Liver (tissue), 8 donors: ENCODE measurements at regions not wholly inside any gene's neighbourhood (a gene's known extent, or its start where the extent isn't known, plus 50 kb on each side); places are given as distances from the start of the nearest gene placed in this dataset.

Experiments
- DNase-seq: peaks from one replicate; pipeline ENCODE4 v3.0.0-alpha.2; 2017; ENCODE audit warnings: low spot score
- H3K27ac ChIP-seq, 2 donors: one replicate each; pipeline ENCODE4 v1.7.0; 2013; ENCODE audit warnings: inconsistent platforms in 2 of 2, low read length in 2 of 2, control low read depth in 1 of 2, low read depth in 1 of 2, mild to moderate bottlenecking in 1 of 2
- H3K27me3 ChIP-seq, 4 donors: one replicate each; pipeline versions ENCODE4 v1.6.1 to v1.7.0; 2013; ENCODE audit warnings: low read length in 3 of 4, inconsistent platforms in 1 of 4, mild to moderate bottlenecking in 1 of 4, moderate library complexity in 1 of 4; ENCODE audit not compliant: control insufficient read depth in 4 of 4, insufficient read depth in 4 of 4
- H3K36me3 ChIP-seq, 4 donors: one replicate each; pipeline versions ENCODE4 v1.6.1 to v1.7.0; 2013; ENCODE audit warnings: low read length in 3 of 4, mild to moderate bottlenecking in 3 of 4, low read depth in 1 of 4, moderate library complexity in 1 of 4; ENCODE audit not compliant: control insufficient read depth in 4 of 4, insufficient read depth in 3 of 4
- H3K4me1 ChIP-seq, 4 donors: one replicate each; pipeline versions ENCODE4 v1.6.1 to v1.7.0; 2013; ENCODE audit warnings: low read length in 3 of 4, mild to moderate bottlenecking in 3 of 4, moderate library complexity in 1 of 4; ENCODE audit not compliant: control insufficient read depth in 4 of 4, insufficient read depth in 4 of 4
- H3K4me3 ChIP-seq, 3 donors: one replicate each; pipeline versions ENCODE4 v1.6.1 to v1.7.0; 2013; ENCODE audit warnings: low read length in 3 of 3, control low read depth in 1 of 3, low read depth in 1 of 3, mild to moderate bottlenecking in 1 of 3
- H3K9ac ChIP-seq, 2 donors: one replicate each; pipeline ENCODE4 v1.7.0; 2013; ENCODE audit warnings: low read length in 2 of 2, mild to moderate bottlenecking in 2 of 2, moderate library complexity in 2 of 2, control low read depth in 1 of 2, low read depth in 1 of 2
- H3K9me3 ChIP-seq, 4 donors: one replicate each; pipeline versions ENCODE4 v1.6.1 to v1.7.0; 2013; ENCODE audit warnings: low read length in 3 of 4; ENCODE audit not compliant: control insufficient read depth in 4 of 4
- ATF3 ChIP-seq: IDR thresholded peaks from 2 replicates; pipeline ENCODE4 v1.6.1; 2016; ENCODE audit warnings: antibody characterized with exemption
- EGR1 ChIP-seq, 2 donors: IDR thresholded peaks; 2 replicates each; pipeline ENCODE4 v1.6.1; 2016 to 2018; ENCODE audit warnings: antibody characterized with exemption in 2 of 2, low read depth in 2 of 2
- FOXA1 ChIP-seq: IDR thresholded peaks from 2 replicates; pipeline ENCODE4 v1.6.1; 2016; ENCODE audit warnings: antibody characterized with exemption
- GABPA ChIP-seq, 2 donors: IDR thresholded peaks in 1 of 2; conservative IDR thresholded peaks in 1 of 2; 2 replicates each; pipeline ENCODE4 v1.6.1; 2016; ENCODE audit warnings: antibody characterized with exemption in 2 of 2, mild to moderate bottlenecking in 1 of 2, moderate library complexity in 1 of 2
- HNF4A ChIP-seq, 2 donors: conservative IDR thresholded peaks; 2 replicates each; pipeline ENCODE4 v1.6.1; 2016; ENCODE audit warnings: antibody characterized with exemption in 2 of 2, mild to moderate bottlenecking in 2 of 2
- HNF4G ChIP-seq: IDR thresholded peaks from 2 replicates; pipeline ENCODE4 v1.6.1; 2016; ENCODE audit warnings: antibody characterized with exemption
- JUND ChIP-seq, 2 donors: IDR thresholded peaks; 2 replicates each; pipeline ENCODE4 v1.6.1; 2016; ENCODE audit warnings: antibody characterized with exemption in 2 of 2
- NR2F2 ChIP-seq: IDR thresholded peaks from 2 replicates; pipeline ENCODE4 v1.6.1; 2016; ENCODE audit warnings: antibody characterized with exemption
- RAD21 ChIP-seq, 2 donors: IDR thresholded peaks; 2 replicates each; pipeline ENCODE4 v1.6.1; 2016; ENCODE audit warnings: antibody characterized with exemption in 2 of 2, mild to moderate bottlenecking in 2 of 2
- RXRA ChIP-seq, 2 donors: IDR thresholded peaks; 2 replicates each; pipeline ENCODE4 v1.6.1; 2017 to 2018; ENCODE audit warnings: antibody characterized with exemption in 2 of 2, mild to moderate bottlenecking in 1 of 2
- SP1 ChIP-seq: IDR thresholded peaks from 2 replicates; pipeline ENCODE4 v1.6.1; 2018; ENCODE audit warnings: antibody characterized with exemption, mild to moderate bottlenecking
- TAF1 ChIP-seq: conservative IDR thresholded peaks from 2 replicates; pipeline ENCODE4 v1.6.1; 2016; ENCODE audit warnings: antibody characterized with exemption, mild to moderate bottlenecking
- YY1 ChIP-seq: IDR thresholded peaks from 2 replicates; pipeline ENCODE4 v1.6.1; 2016; ENCODE audit warnings: antibody characterized with exemption, mild to moderate bottlenecking
- WGBS: extraction: QIAGEN DNeasy Blood & Tissue Kit; methylation state at CpG from one replicate; pipeline ENCODE4 v1.1.7; 2013; 5-methylcytosine and 5-hydroxymethylcytosine counted together
- TF ChIP-seq, protein P1 (sequence below): IDR thresholded peaks from 2 replicates; pipeline ENCODE4 v1.6.1; 2016; ENCODE audit warnings: antibody characterized with exemption
- TF ChIP-seq, protein P2 (sequence below): IDR thresholded peaks from 2 replicates; pipeline ENCODE4 v1.6.1; 2016; ENCODE audit warnings: antibody characterized with exemption
- TF ChIP-seq, protein P3 (sequence below): fragments of 150-350 bp; IDR thresholded peaks from 2 replicates; pipeline ENCODE4 v1.5.1; 2017; ENCODE audit warnings: improper control_type of control experiment, low read depth, low read length; ENCODE audit not compliant: missing input control
- donor health status: healthy.
- donor health status: healthy.
- donor health status: healthy.
- donor health status: healthy.
- donor health status: healthy.

DNA sequence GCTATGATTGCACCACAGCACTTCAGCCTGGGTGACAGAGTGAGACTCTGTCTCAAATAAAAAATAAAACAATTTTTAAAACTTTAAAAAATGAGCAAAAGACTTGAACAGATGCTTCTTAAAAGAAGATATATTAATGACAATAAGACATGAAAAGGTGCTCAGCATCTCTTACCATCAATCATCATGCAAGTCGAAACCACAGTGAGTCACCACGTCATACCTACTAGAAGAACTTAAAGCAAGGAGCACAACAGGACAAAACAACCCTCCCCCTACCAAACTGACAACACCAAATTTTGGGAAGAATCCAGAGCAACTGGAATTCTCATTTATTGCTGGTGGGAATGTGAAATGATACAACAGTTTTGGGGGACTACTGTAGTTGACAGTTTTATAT lies 251.6 kb downstream of the BCL2 start:
- H3K4me3 ChIP-seq: no peak overlapping the region
- no peaks in the 10 kb centered on the region for H3K36me3 ChIP-seq
- H3K9ac ChIP-seq: no peak overlapping the region
- H3K27ac ChIP-seq: no peak overlapping the region
- no peak for TF ChIP-seq SP1
- TF ChIP-seq, protein P1, sequence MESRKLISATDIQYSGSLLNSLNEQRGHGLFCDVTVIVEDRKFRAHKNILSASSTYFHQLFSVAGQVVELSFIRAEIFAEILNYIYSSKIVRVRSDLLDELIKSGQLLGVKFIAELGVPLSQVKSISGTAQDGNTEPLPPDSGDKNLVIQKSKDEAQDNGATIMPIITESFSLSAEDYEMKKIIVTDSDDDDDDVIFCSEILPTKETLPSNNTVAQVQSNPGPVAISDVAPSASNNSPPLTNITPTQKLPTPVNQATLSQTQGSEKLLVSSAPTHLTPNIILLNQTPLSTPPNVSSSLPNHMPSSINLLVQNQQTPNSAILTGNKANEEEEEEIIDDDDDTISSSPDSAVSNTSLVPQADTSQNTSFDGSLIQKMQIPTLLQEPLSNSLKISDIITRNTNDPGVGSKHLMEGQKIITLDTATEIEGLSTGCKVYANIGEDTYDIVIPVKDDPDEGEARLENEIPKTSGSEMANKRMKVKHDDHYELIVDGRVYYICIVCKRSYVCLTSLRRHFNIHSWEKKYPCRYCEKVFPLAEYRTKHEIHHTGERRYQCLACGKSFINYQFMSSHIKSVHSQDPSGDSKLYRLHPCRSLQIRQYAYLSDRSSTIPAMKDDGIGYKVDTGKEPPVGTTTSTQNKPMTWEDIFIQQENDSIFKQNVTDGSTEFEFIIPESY: no peak
- TF ChIP-seq, protein P2, sequence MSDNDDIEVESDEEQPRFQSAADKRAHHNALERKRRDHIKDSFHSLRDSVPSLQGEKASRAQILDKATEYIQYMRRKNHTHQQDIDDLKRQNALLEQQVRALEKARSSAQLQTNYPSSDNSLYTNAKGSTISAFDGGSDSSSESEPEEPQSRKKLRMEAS: no peak
- TF ChIP-seq TAF1: no peak
- TF ChIP-seq GABPA (IDR thresholded peaks at IDR 0.05 in 1 of 2, conservative IDR thresholded peaks at IDR 0.05 in 1 of 2): no peak
- TF ChIP-seq JUND (IDR thresholded peaks at IDR 0.05): no peak
- no peak for TF ChIP-seq ATF3
- TF ChIP-seq EGR1 (IDR thresholded peaks at IDR 0.05; ENCODE audit: low read depth in 2 of 2): no peak
- no peak for TF ChIP-seq RXRA (IDR thresholded peaks at IDR 0.05)
- TF ChIP-seq RAD21 (IDR thresholded peaks at IDR 0.05): no peak
- TF ChIP-seq FOXA1: no peak
- TF ChIP-seq NR2F2: no peak
- TF ChIP-seq YY1: no peak
- no peak for TF ChIP-seq HNF4G
- TF ChIP-seq HNF4A (conservative IDR thresholded peaks at IDR 0.05): no peak
- no peak for DNase-seq
- H3K27me3 ChIP-seq: no peaks in the 10 kb centered on the region
- H3K9me3 ChIP-seq: no peaks in the 10 kb centered on the region
- 86% methylated on average over 2 of the region's 2 CpGs for WGBS
- H3K4me1 ChIP-seq: peaks cover 0 to 10% (median 2%) of the 10 kb centered on the region in 4 donors

DNA sequence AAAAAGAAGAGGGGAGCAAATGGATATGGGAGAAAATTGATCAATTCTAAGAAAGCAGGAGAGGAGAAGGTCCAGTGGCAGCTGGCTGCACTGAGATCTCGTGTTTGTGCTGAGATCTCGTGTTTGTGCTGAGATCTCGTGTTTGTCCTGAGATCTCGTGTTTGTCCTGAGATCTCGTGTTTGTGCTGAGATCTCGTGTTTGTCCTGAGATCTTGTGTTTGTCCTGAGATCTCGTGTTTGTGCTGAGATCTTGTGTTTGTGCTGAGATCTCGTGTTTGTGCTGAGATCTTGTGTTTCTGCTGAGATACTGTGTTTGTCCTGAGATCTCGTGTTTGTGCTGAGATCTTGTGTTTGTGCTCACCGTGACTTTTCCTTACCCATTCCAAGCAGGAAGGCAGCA lies 254.4 kb downstream of the BCL2 start:
- Histone ChIP-seq H3K27me3 (no peaks in the 10 kb centered on the region), H3K36me3 (no peaks in the 10 kb centered on the region), H3K4me3 (no peak overlapping the region), H3K9ac (no peak overlapping the region), H3K9me3 (no peaks in the 10 kb centered on the region), H3K27ac (no peak overlapping the region), H3K4me1 (no peaks in the 10 kb centered on the region)
- no peak for DNase-seq
- 67% methylated on average over 10 of the region's 10 CpGs for WGBS
- no peak for TF ChIP-seq FOXA1
- no peak for TF ChIP-seq EGR1 (IDR thresholded peaks at IDR 0.05; ENCODE audit: low read depth in 2 of 2)
- TF ChIP-seq, protein P3, sequence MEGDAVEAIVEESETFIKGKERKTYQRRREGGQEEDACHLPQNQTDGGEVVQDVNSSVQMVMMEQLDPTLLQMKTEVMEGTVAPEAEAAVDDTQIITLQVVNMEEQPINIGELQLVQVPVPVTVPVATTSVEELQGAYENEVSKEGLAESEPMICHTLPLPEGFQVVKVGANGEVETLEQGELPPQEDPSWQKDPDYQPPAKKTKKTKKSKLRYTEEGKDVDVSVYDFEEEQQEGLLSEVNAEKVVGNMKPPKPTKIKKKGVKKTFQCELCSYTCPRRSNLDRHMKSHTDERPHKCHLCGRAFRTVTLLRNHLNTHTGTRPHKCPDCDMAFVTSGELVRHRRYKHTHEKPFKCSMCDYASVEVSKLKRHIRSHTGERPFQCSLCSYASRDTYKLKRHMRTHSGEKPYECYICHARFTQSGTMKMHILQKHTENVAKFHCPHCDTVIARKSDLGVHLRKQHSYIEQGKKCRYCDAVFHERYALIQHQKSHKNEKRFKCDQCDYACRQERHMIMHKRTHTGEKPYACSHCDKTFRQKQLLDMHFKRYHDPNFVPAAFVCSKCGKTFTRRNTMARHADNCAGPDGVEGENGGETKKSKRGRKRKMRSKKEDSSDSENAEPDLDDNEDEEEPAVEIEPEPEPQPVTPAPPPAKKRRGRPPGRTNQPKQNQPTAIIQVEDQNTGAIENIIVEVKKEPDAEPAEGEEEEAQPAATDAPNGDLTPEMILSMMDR: no peak
- TF ChIP-seq JUND (IDR thresholded peaks at IDR 0.05): no peak

GRCh38 chr18:63063171-63063570 lies 256.4 kb downstream of the BCL2 start:
- Histone ChIP-seq H3K9me3 (no peaks in the 10 kb centered on the region), H3K4me3 (no peak overlapping the region), H3K27me3 (no peaks in the 10 kb centered on the region), H3K4me1 (no peaks in the 10 kb centered on the region), H3K36me3 (no peaks in the 10 kb centered on the region), H3K27ac (no peak overlapping the region), H3K9ac (no peak overlapping the region)
- no peak for DNase-seq
- TF ChIP-seq, protein P1: no peak
- TF ChIP-seq YY1 (no peak), JUND (IDR thresholded peaks at IDR 0.05) (no peak), NR2F2 (no peak), TAF1 (no peak), RXRA (IDR thresholded peaks at IDR 0.05) (no peak), RAD21 (IDR thresholded peaks at IDR 0.05) (no peak)
- TF ChIP-seq, protein P2: no peak
- TF ChIP-seq, protein P3: no peak
- WGBS: 87% methylated on average over 10 of the region's 10 CpGs
